ENCODE measurements at regions not wholly inside any gene's neighbourhood (a gene's known extent, or its start where the extent isn't known, plus 50 kb on each side); places are given as distances from the start of the nearest gene placed in this dataset.

GRCh38 chr1:112063781-112064728 is 74.6 kb upstream of the KCND3 start:
- TF ChIP-seq CTCF (conservative IDR thresholded peaks at IDR 0.05 in 1 of 2, IDR thresholded peaks at IDR 0.05 in 1 of 2; ENCODE audit: low read depth in 1 of 2, low read length in 2 of 2) = no peak
- TF ChIP-seq EZH2 (IDR thresholded peaks at IDR 0.05; ENCODE audit: low read length, missing control alignments) = no peak

All from fibroblast of lung (primary cell).